NCI-H345 treated with DMSO at 0.1 percent for 48 hours (cell line): ENCODE measurements at regions not wholly inside any gene's neighbourhood (a gene's known extent, or its start where the extent isn't known, plus 50 kb on each side); places are given as distances from the start of the nearest gene placed in this dataset.
"Not testable (repeated sequence)": the region's sequence is repeated elsewhere in the genome, so short reads cannot be mapped to it uniquely, and the experiment has no call there.

ENCODE experiments used
- DNase-seq: peaks from one replicate; lab custom pipeline; 2025; ENCODE audit not compliant: unreplicated experiment; lab: John Stamatoyannopoulos, UW

DNA sequence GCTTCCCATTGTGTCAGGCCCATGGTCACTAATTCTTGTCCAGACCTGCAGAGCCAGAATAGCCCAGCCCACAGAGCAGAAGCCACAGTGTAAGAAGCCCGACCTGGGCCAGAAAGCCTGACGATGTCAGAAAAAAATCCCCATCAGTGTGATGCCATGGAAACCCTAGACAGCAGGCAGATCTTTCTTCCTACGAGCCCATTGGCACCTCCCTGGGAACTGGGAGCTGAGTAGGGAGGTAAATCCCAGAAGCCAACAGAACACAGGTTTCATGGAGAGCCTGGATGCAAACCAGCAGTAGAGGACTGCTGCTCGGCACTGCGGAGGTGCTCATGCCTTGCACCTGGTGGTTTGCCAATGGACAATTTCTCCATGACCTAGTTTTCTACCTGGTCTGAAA lies 82.2 kb upstream of the SLC22A16 start:
- DNase-seq: no peak

DNA sequence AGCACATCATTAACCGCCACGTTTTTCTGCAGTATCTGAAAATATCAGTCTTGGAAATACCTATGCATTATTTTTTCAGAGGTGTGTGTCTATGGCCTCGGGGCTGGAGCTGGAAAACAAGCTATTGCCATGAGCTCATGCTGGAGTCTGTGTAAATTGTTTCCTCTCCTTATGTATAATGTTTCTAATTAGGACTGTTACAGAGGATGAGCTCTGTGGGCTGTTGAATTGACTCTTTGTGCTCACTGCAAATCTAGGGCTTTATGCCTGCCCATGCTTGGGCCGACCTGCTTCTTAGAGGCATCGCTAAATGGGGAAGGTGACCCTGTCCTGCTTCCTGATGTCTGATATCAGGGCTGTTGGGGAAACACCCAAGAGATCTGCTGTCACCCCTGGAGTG lies 80.8 kb upstream of the SLC22A16 start:
- no peak for DNase-seq

DNA sequence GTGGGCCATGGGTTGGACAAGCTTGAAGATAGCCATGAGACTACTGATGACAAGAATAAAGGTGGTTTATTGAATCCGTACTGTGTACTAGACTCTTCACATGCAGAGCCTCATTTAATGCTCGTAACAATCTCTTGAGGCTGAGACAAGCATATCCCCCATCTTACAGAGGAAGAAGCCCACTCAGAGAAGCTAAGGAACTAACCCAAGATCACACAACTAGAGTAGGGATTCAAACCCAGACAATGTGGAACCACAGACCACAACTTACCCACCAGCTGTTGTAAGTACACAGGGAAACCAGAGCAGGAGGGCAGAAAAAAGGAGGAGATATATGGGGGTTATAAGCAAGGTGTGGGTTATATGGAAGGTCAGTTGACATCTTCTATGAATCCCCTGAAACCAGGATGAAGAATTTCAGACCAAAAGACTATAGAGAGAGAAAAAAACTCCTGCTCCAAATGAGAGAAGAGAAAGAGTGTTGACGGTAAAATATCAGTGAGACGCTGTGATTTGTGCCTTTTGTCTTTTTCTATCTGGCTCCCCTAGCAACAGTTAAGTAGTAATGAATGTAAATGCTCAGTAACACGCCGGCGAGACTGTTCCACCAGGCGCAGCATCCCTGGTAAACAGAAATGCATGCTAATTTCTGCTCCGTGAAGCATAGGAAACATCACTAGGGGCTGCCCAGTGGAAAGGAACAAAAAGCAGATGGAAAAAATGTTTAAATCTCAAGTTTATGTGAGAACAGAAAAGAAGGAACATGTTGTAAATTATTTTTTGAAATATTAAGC lies 80.1 kb upstream of the SLC22A16 start:
- no peak for DNase-seq

GRCh38 chr6:110554966-110555460 lies 78.6 kb upstream of the SLC22A16 start:
- DNase-seq: no peak

GRCh38 chr6:110554441-110554840 lies 78.0 kb upstream of the SLC22A16 start:
- DNase-seq: no peak

DNA sequence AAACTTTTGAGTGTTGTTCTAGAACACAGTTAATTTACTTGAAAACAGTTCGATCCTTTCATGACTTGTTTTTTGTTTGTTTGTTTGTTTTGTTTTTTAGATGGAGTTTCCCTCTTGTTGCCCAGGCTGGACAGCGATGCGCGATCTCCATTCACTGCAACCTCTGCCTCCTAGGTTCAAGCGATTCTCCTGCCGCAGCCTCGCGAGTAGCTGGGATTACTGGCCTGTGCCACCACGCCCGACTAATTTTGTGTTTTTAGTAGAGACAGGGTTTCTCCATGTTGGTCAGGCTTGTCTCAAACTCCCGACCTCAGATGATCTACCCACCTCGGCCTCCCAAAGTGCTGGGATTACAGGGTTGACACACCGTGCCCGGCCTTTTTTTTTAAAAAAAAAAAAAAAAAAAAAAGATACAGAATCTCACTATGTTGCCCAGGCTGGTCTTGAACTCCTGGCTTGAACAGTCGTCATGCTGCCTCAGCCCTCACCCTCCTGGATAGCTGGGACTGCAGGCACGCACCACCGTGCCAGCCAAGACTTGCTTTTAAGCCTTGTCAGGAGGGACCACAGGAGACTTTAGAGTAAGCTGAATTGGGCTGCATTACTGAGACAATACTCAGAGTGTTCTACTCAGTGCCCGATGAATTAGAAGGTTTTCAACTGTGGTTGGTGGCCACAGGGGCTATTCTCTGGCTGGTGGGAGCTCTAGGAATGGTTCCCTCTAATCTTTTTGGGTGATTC lies 76.7 kb upstream of the SLC22A16 start:
- DNase-seq: no peak

DNA sequence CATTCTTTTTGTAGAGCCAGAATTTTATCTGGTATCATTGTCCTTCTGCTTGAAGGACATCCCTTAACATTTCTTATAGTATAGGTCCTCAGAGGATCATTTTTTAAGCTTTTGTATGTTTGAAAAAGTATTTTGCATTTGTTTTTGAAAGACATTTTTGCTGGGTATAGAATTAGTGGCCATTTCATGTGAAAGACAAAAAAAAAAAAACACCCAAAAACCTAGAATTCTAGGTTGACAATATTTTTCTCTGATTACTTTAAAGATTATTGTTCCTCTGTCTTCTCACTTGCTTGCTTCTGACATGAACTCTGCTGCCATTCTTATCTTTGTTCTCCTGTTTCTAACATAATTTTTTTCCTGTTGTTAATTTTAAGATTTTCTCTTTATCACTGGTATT lies 75.7 kb upstream of the SLC22A16 start:
- no peak for DNase-seq

GRCh38 chr6:110551088-110551487 lies 74.7 kb upstream of the SLC22A16 start:
- no peak for DNase-seq

- DNase-seq: no peak
These were observed 73.9 kb upstream of the SLC22A16 start for GRCh38 chr6:110550353-110550752.

- DNase-seq: no peak
These were observed 72.9 kb upstream of the SLC22A16 start for GRCh38 chr6:110549277-110549676.

GRCh38 chr6:110548110-110548847 lies 71.9 kb upstream of the SLC22A16 start:
- DNase-seq: no peak

DNA sequence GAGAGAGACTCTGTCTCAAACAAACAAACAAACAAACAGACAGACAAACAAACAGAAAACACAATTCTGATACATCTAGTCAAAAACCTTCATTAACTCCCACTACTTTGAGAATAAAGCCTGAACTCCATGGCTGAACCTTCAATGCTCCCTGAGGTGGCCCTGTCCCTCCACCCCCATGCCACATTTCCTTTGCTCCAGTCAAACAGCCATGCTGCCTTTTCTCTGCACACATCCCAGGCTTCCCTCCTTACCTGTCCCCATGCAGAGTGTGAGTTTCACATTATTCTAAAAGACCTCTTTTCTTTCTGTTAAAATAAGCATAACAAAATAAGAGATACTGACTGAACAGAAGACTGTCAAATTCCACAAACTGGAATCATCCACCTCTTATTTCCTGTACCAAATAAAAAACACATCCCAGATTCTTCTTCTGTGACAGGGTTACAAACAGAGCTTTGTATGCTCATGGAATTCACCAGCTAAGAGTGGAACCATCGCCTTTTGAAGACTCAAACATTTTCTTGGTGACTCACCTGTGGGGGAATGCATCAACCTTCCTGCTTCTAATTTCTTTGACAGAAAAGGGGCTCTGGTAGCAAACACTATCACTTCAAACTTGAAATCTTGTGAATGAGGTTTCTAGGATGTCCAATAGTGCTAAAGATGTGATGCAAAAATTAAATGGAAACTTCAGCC lies 71.0 kb upstream of the SLC22A16 start:
- DNase-seq: no peak

DNA sequence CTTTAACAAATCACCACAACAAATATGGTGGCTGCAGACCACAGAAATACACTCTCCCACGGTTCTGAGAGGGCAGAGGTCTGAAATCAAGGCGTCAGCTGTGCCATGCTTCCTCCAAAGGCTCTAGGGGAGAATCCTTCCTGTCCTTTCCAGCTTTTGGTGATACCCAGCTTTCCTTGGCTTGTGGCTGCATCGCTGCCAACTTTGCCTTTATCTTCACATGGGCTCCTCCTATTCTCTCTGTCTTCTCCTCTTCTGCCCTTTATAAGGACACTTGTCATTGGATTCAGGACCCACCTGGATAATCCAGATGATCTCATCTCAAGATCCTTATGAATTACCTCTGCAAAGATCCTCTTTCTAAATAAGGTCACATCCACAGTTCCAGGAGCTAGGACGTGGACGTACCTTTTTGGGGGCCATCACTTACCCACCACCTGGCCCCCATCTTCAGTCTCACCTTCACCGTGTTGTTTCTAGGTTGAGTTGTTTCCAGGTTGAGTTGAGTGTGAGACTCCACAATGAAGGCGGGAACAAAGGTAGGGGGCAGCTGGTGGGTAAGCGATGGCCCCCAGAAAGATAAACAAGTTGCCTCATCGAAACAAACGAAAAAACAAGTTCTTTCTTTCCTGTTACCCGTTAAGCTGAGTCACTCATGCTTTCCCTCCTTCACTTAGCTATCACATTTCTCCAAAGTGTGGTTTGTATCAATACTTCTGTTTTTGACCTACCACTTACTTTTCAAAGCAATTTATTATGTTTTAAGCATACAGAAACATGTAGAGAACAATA lies 68.9 kb upstream of the SLC22A16 start:
- DNase-seq: no peak

DNA sequence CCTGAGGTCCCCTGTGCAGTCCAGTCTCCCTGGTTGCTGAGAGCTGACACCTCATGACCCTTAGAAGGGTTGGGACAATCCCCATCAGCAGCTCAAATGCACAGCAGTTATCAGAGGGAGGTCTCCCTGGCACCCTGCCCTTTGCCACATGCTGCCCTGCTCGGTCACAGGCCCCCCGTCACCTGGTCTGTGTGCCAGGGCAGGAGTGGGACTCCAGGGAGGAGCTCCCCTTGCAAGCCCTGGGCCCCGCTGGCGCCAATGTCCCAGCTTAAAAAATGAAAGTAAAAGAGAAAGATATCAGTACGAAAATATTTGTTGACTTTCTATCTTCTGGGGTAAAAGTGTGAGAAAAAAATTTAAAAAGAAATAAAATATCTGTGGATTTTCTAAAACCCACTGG lies 68.1 kb upstream of the SLC22A16 start:
- DNase-seq: no peak

DNA sequence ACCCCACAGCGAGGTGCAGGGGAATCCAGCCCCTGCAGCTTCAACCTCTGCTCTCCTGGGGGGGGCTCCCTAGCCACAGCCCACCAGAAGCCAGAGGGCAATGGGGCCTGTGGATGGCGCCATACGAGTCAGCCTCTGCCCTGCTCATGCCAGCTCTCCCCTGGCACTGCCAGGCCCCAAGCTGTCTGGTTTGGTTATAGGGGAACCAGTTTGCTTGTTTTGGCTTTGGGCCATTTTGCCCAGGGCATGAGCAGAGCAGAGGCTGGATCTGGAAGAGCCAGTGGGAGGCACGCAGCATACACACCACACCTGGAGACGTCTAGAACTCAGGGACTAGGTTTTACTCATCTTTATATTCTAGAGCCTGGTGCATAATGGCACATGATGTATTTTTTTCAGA lies 66.7 kb upstream of the SLC22A16 start:
- DNase-seq: peak; percentile 48

DNA sequence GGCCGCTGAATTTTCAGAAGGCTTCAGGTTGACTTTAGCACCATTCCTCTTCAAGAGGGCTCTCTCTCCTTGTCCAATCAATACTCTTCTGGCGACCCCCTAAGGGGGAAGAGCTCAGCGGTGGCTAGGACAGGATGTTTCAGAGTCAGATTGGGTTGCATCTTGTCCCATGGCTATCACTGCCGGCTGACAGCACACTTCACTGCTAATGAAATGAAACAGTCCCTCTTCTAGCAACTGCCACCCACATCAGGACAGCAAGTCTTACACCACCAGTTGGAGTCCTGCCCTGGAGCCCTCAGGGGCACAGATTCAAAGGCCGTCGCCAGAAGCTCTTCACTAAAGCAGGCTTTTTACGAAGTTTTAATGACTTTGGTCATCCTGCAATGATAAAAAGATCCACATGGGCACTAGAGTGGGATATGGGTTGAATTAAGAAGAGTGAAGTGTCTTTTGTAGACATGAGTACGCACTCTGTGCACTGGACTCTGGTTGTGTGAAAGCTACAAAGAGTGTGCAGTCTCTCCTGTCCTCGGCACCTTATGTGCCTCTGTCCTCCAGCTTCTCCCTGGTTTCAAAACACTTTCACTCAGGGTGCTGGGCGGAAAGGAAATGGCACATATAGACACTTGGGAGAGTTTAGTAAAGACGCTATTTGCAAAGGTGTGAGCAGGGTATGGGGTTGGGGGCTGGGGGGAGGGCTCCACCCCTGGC lies 66.1 kb upstream of the SLC22A16 start:
- DNase-seq: no peak

GRCh38 chr6:110541701-110542309 lies 65.4 kb upstream of the SLC22A16 start:
- DNase-seq: no peak

- not testable (repeated sequence) for DNase-seq
These were observed 63.0 kb upstream of the SLC22A16 start for GRCh38 chr6:110539277-110540019.
